A549 (cell line): ENCODE measurements at regions not wholly inside any gene's neighbourhood (a gene's known extent, or its start where the extent isn't known, plus 50 kb on each side); places are given as distances from the start of the nearest gene placed in this dataset.

Source experiments
- ATAC-seq, 2 experiments: fragments of 200-7000 bp in 1 of 2; fragments of >200 bp in 1 of 2; cut with Nextera tagmentation in 1 of 2; cut with Tn5 transposase in 1 of 2; 3 replicates each; pipeline versions ENCODE4 v1.8.0 to v1.9.1; 2018 to 2020; ENCODE audit warnings: mild to moderate bottlenecking in 1 of 2, moderate library complexity in 1 of 2
- CTCF ChIA-PET: fragments of 300-600 bp; sonication (Branson Sonifier 250); formaldehyde crosslinking; extraction: SDS; loops from one replicate; lab custom pipeline; 2021; ENCODE audit warnings: antibody characterized with exemption, inconsistent platforms; lab: Yijun Ruan, JAX
- POLR2A ChIA-PET: fragments of 350-600 bp; formaldehyde crosslinking; extraction: SDS; loops from one replicate; lab custom pipeline; 2021; ENCODE audit warnings: antibody characterized with exemption, inconsistent platforms; lab: Yijun Ruan, JAX
- DNase-seq, 2 experiments: peaks; one replicate each; pipeline versions ENCODE4 v3.0.0 to v3.0.0-alpha.2; 2011 to 2016; ENCODE audit warnings: low read depth in 1 of 2, low spot score in 1 of 2
- FAIRE-seq: peaks from 2 replicates; lab custom pipeline; 2011; peaks lifted over from hg19 to GRCh38; lab: Jason Lieb, UNC
- H3K27ac ChIP-seq, 2 experiments: fragments of >200 bp; sonication (Bioruptor Twin); formaldehyde crosslinking; 3 replicates each; pipeline ENCODE4 v1.5.1; 2016 to 2017
- H3K4me1 ChIP-seq: fragments of >200 bp; sonication (Bioruptor Twin); formaldehyde crosslinking; 3 replicates; pipeline ENCODE4 v1.6.1; 2016
- H3K4me2 ChIP-seq: fragments of >200 bp; sonication (Bioruptor Twin); formaldehyde crosslinking; 3 replicates; pipeline ENCODE4 v1.6.1; 2016
- H3K4me3 ChIP-seq: fragments of >200 bp; sonication (Bioruptor Twin); formaldehyde crosslinking; 3 replicates; pipeline ENCODE4 v1.5.1; 2016
- H3K9me3 ChIP-seq: fragments of >200 bp; sonication (Bioruptor Twin); formaldehyde crosslinking; 3 replicates; pipeline ENCODE4 v1.6.1; 2016
- ATOH8 ChIP-seq: fragments of 250-450 bp; sonication (Bioruptor Pico); IDR thresholded peaks from 2 replicates; pipeline ENCODE4 v1.5.0; 2020; ENCODE audit warnings: low read depth, mild to moderate bottlenecking, moderate library complexity
- CBX8 ChIP-seq: fragments of 200-600 bp; sonication (generic); IDR thresholded peaks from 2 replicates; pipeline ENCODE4 v1.6.1; 2016
- CHD2 ChIP-seq: fragments of 150-350 bp; IDR thresholded peaks from 2 replicates; pipeline ENCODE4 v1.6.1; 2014; ENCODE audit warnings: low read length; ENCODE audit not compliant: partially characterized antibody
- CHD4 ChIP-seq: fragments of 200-600 bp; sonication (generic); IDR thresholded peaks from 2 replicates; pipeline ENCODE4 v1.6.1; 2016; ENCODE audit warnings: antibody characterized with exemption, mild to moderate bottlenecking, borderline replicate concordance
- EHF ChIP-seq: fragments of 250-450 bp; sonication (Bioruptor Pico); IDR thresholded peaks from 2 replicates; pipeline ENCODE4 v1.5.0; 2020; ENCODE audit warnings: mild to moderate bottlenecking
- EHMT2 ChIP-seq: fragments of 200-600 bp; sonication (generic); IDR thresholded peaks from 2 replicates; pipeline ENCODE4 v1.6.1; 2016; ENCODE audit warnings: antibody characterized with exemption, low read depth, mild to moderate bottlenecking, moderate library complexity
- FOSB ChIP-seq: fragments of 250-450 bp; sonication (Bioruptor Pico); IDR thresholded peaks from 2 replicates; pipeline ENCODE4 v1.5.0; 2020; ENCODE audit warnings: mild to moderate bottlenecking, moderate library complexity
- FOSL2 ChIP-seq, 2 experiments: fragments of 450-650 bp in 1 of 2; fragments of >200 bp in 1 of 2; sonication (Bioruptor Twin) in 1 of 2; formaldehyde crosslinking; IDR thresholded peaks; 2 replicates each; pipeline versions ENCODE4 v1.5.0 to v1.6.1; 2016 to 2020; ENCODE audit warnings: mild to moderate bottlenecking in 1 of 2, moderate library complexity in 1 of 2
- GATA3 ChIP-seq: IDR thresholded peaks from 2 replicates; pipeline ENCODE4 v1.6.1; 2012; ENCODE audit warnings: borderline replicate concordance
- HOXB13 ChIP-seq: fragments of 250-450 bp; sonication (Bioruptor Pico); IDR thresholded peaks from 2 replicates; pipeline ENCODE4 v1.5.0; 2020; ENCODE audit warnings: low read depth, mild to moderate bottlenecking, moderate library complexity
- JUN ChIP-seq, 2 experiments: fragments of >200 bp; sonication (Bioruptor Twin); formaldehyde crosslinking; IDR thresholded peaks; 2 replicates in 1 of 2; 3 replicates in 1 of 2; pipeline ENCODE4 v1.6.1; 2016 to 2017
- KDM1A ChIP-seq: fragments of 200-600 bp; sonication (generic); IDR thresholded peaks from 2 replicates; pipeline ENCODE4 v1.6.1; 2016; ENCODE audit warnings: low read depth, mild to moderate bottlenecking
- KDM5A ChIP-seq: fragments of 200-600 bp; sonication (generic); IDR thresholded peaks from 2 replicates; pipeline ENCODE4 v1.6.1; 2016; ENCODE audit warnings: antibody characterized with exemption, mild to moderate bottlenecking
- MAFK ChIP-seq: fragments of 450-650 bp; IDR thresholded peaks from 2 replicates; pipeline ENCODE4 v1.6.1; 2014; ENCODE audit not compliant: partially characterized antibody
- MYC ChIP-seq: IDR thresholded peaks from 2 replicates; pipeline ENCODE4 v1.6.1; 2012; ENCODE audit warnings: mild to moderate bottlenecking, inconsistent platforms, low read length, improper control_type of control experiment, borderline replicate concordance
- NFE2L2 ChIP-seq: fragments of 150-350 bp; conservative IDR thresholded peaks from 2 replicates; pipeline ENCODE4 v1.6.1; 2014; ENCODE audit warnings: low read length
- POLR2A ChIP-seq: IDR thresholded peaks from 2 replicates; pipeline ENCODE4 v1.6.1; 2012; ENCODE audit warnings: mild to moderate bottlenecking, low read length
- RAD21 ChIP-seq, 2 experiments: fragments of >200 bp in 1 of 2; sonication (Bioruptor Twin) in 1 of 2; formaldehyde crosslinking in 1 of 2; IDR thresholded peaks in 1 of 2; conservative IDR thresholded peaks in 1 of 2; 2 replicates in 1 of 2; 3 replicates in 1 of 2; pipeline ENCODE4 v1.6.1; 2012 to 2018; ENCODE audit warnings: inconsistent platforms in 1 of 2
- RNF2 ChIP-seq: fragments of 200-600 bp; sonication (generic); IDR thresholded peaks from 2 replicates; pipeline ENCODE4 v1.6.1; 2016; ENCODE audit warnings: low read depth, mild to moderate bottlenecking, antibody characterized with exemption, moderate library complexity, borderline replicate concordance
- SMC3 ChIP-seq: fragments of >200 bp; sonication (Bioruptor Twin); formaldehyde crosslinking; IDR thresholded peaks from 3 replicates; pipeline ENCODE4 v1.6.1; 2018; ENCODE audit warnings: inconsistent platforms
- TP53 ChIP-seq: fragments of 250-450 bp; sonication (Bioruptor Pico); IDR thresholded peaks from 2 replicates; pipeline ENCODE4 v1.5.0; 2021; ENCODE audit warnings: mild to moderate bottlenecking, moderate library complexity
- USF2 ChIP-seq: fragments of 450-650 bp; IDR thresholded peaks from 2 replicates; pipeline ENCODE4 v1.6.1; 2014; ENCODE audit warnings: antibody characterized with exemption
- ZC3H11A ChIP-seq: fragments of 450-650 bp; IDR thresholded peaks from 2 replicates; pipeline ENCODE4 v1.6.1; 2014; ENCODE audit warnings: antibody characterized with exemption, mild to moderate bottlenecking
- ZFP36 ChIP-seq: fragments of 450-650 bp; IDR thresholded peaks from 2 replicates; pipeline ENCODE4 v1.6.1; 2014; ENCODE audit warnings: borderline replicate concordance; ENCODE audit not compliant: partially characterized antibody
- ZNF302 ChIP-seq: fragments of 250-450 bp; sonication (Bioruptor Pico); IDR thresholded peaks from 2 replicates; pipeline ENCODE4 v1.9.0; 2021; ENCODE audit warnings: inconsistent platforms, mild to moderate bottlenecking, moderate library complexity
- ZSCAN20 ChIP-seq: fragments of 250-450 bp; sonication (Bioruptor Pico); IDR thresholded peaks from 2 replicates; pipeline ENCODE4 v1.8.0; 2022; ENCODE audit warnings: mild to moderate bottlenecking, moderate library complexity
- WGBS: methylation state at CpG from one replicate; pipeline ENCODE4 v1.1.6; 2017; ENCODE audit errors: missing lambda C conversion rate; 5-methylcytosine and 5-hydroxymethylcytosine counted together
- TF ChIP-seq, protein P1 (sequence below): IDR thresholded peaks from 2 replicates; pipeline ENCODE4 v1.6.1; 2012

GRCh38 chr3:132972333-132972732, 65.9 kb upstream of the TMEM108 start:
- no peak for ATAC-seq
- CTCF ChIA-PET = no interaction called here

GRCh38 chr3:132966374-132966773, 71.8 kb upstream of the TMEM108 start:
- ChIA-PET POLR2A (no interaction called here), CTCF (no interaction called here)
- TF ChIP-seq SMC3 (no peak), ZSCAN20 (CRISPR knock-in tag) (no peak), HOXB13 (CRISPR knock-in tag) (no peak)
- ATAC-seq (no peak), FAIRE-seq (no peak), DNase-seq (no peak)
- Histone ChIP-seq H3K9me3 (no peaks in the 10 kb centered on the region), H3K4me3 (no peak overlapping the region), H3K4me1 (no peaks in the 10 kb centered on the region), H3K4me2 (no peak overlapping the region), H3K27ac (no peak overlapping the region)
- 6% methylated on average over 2 of the region's 2 CpGs for WGBS

More at GRCh38 chr3:132972333-132972732, 65.9 kb upstream of the TMEM108 start:
- POLR2A ChIA-PET = no interaction called here
- FAIRE-seq (no peak), DNase-seq (no peak)
- no peak overlapping the region for H3K4me2 ChIP-seq
- no peaks in the 10 kb centered on the region for H3K4me1 ChIP-seq
- H3K4me3 ChIP-seq = no peak overlapping the region
- H3K9me3 ChIP-seq = no peaks in the 10 kb centered on the region
- no peak overlapping the region for H3K27ac ChIP-seq
- TF ChIP-seq KDM1A (no peak), JUN (IDR thresholded peaks at IDR 0.05) (no peak), GATA3 (no peak), ATOH8 (CRISPR knock-in tag) (no peak), CHD2 (no peak), FOSB (CRISPR knock-in tag) (no peak), RAD21 (conservative IDR thresholded peaks at IDR 0.05 in 1 of 2, IDR thresholded peaks at IDR 0.05 in 1 of 2) (no peak)

GRCh38 chr3:132964266-132964665, 73.9 kb upstream of the TMEM108 start:
- H3K27ac ChIP-seq = no peak overlapping the region
- FAIRE-seq = no peak
- H3K4me3 ChIP-seq = no peak overlapping the region
- H3K9me3 ChIP-seq = no peaks in the 10 kb centered on the region
- ChIA-PET CTCF (no interaction called here), POLR2A (no interaction called here)
- TF ChIP-seq FOSL2 (IDR thresholded peaks at IDR 0.05) (no peak), FOSL2 (CRISPR knock-in tag; IDR thresholded peaks at IDR 0.05) (no peak), POLR2A (no peak), KDM1A (no peak), KDM5A (no peak), CHD2 (no peak)
- TF ChIP-seq, protein P1, sequence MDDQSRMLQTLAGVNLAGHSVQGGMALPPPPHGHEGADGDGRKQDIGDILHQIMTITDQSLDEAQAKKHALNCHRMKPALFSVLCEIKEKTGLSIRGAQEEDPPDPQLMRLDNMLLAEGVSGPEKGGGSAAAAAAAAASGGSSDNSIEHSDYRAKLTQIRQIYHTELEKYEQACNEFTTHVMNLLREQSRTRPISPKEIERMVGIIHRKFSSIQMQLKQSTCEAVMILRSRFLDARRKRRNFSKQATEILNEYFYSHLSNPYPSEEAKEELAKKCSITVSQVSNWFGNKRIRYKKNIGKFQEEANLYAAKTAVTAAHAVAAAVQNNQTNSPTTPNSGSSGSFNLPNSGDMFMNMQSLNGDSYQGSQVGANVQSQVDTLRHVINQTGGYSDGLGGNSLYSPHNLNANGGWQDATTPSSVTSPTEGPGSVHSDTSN = no peak
- H3K4me1 ChIP-seq = no peaks in the 10 kb centered on the region
- no peak for ATAC-seq
- 28% methylated on average over 3 of the region's 3 CpGs for WGBS
- no peak for DNase-seq
- no peak overlapping the region for H3K4me2 ChIP-seq

- ATAC-seq (no peak), DNase-seq (no peak), FAIRE-seq (no peak)
- no peak overlapping the region for H3K4me3 ChIP-seq
- ChIA-PET POLR2A (no interaction called here), CTCF (no interaction called here)
- no peaks in the 10 kb centered on the region for H3K4me1 ChIP-seq
- H3K9me3 ChIP-seq = no peaks in the 10 kb centered on the region
- 34% methylated on average over 2 of the region's 2 CpGs for WGBS
- no peak overlapping the region for H3K27ac ChIP-seq
- no peak overlapping the region for H3K4me2 ChIP-seq
- no peak for TF ChIP-seq RNF2
- TF ChIP-seq CHD4 = no peak
- no peak for TF ChIP-seq NFE2L2
- no peak for TF ChIP-seq MYC
- no peak for TF ChIP-seq RAD21 (conservative IDR thresholded peaks at IDR 0.05 in 1 of 2, IDR thresholded peaks at IDR 0.05 in 1 of 2)
- no peak for TF ChIP-seq EHF (CRISPR knock-in tag)
- TF ChIP-seq USF2 = no peak
- TF ChIP-seq TP53 (CRISPR knock-in tag) = no peak
- no peak for TF ChIP-seq ZFP36
- no peak for TF ChIP-seq ZC3H11A
- TF ChIP-seq GATA3 = no peak
- TF ChIP-seq EHMT2 = no peak
- no peak for TF ChIP-seq CBX8
- TF ChIP-seq, protein P1 = no peak
- no peak for TF ChIP-seq ZNF302 (CRISPR knock-in tag)
- no peak for TF ChIP-seq MAFK
These were observed 74.4 kb upstream of the TMEM108 start for GRCh38 chr3:132963786-132964185.
